MCF 10A (cell line): ENCODE measurements at regions not wholly inside any gene's neighbourhood (a gene's known extent, or its start where the extent isn't known, plus 50 kb on each side); places are given as distances from the start of the nearest gene placed in this dataset.

ENCODE experiments used
- BruUV-seq: library from RNA; stranded (reverse); fragments of 400-500 nt; replicated peaks from 2 replicates; lab custom pipeline; 2021; lab: Mats Ljungman, UMichigan
- CTCF ChIA-PET: fragments of 300-600 bp; sonication (Branson Sonifier 250); formaldehyde crosslinking; extraction: SDS; loops from one replicate; lab custom pipeline; 2021; ENCODE audit warnings: antibody characterized with exemption, inconsistent platforms; lab: Yijun Ruan, JAX
- POLR2A ChIA-PET: fragments of 300-600, 350-650 bp; sonication (Branson Sonifier 250); formaldehyde crosslinking; extraction: SDS; loops from one replicate; lab custom pipeline; 2020; ENCODE audit warnings: antibody characterized with exemption, inconsistent platforms; lab: Yijun Ruan, JAX
- DNase-seq: peaks from one replicate; pipeline ENCODE4 v3.0.0-alpha.2; 2018; ENCODE audit not compliant: unreplicated experiment
- H3K27ac Mint-ChIP-seq: one replicate; pipeline ENCODE4 v1.8.0; 2022; ENCODE audit warnings: mild to moderate bottlenecking, low read depth, mixed read lengths; ENCODE audit not compliant: unreplicated experiment
- H3K27me3 Mint-ChIP-seq: one replicate; pipeline ENCODE4 v1.8.0; 2022; ENCODE audit warnings: mixed read lengths; ENCODE audit not compliant: insufficient read depth, unreplicated experiment
- H3K36me3 Mint-ChIP-seq: one replicate; pipeline ENCODE4 v1.8.0; 2022; ENCODE audit warnings: mild to moderate bottlenecking, moderate library complexity, mixed read lengths; ENCODE audit not compliant: insufficient read depth, unreplicated experiment
- H3K4me1 Mint-ChIP-seq: one replicate; pipeline ENCODE4 v1.8.0; 2022; ENCODE audit warnings: mixed read lengths; ENCODE audit not compliant: insufficient read depth, unreplicated experiment
- H3K4me3 Mint-ChIP-seq: one replicate; pipeline ENCODE4 v1.8.0; 2022; ENCODE audit warnings: mild to moderate bottlenecking, moderate library complexity, mixed read lengths; ENCODE audit not compliant: unreplicated experiment
- H3K9me3 Mint-ChIP-seq: one replicate; pipeline ENCODE4 v1.8.0; 2022; ENCODE audit warnings: mixed read lengths; ENCODE audit not compliant: unreplicated experiment
- CTCF ChIP-seq: fragments of 200-600 bp; IDR thresholded peaks from one replicate; pipeline ENCODE4 v1.8.0; 2022; ENCODE audit warnings: antibody characterized with exemption, mild to moderate bottlenecking; ENCODE audit not compliant: unreplicated experiment
- intact Hi-C: fragments of 100-400 bp; cut with micrococcal nuclease; formaldehyde crosslinking; loops from 2 replicates; pipeline ENCODE4 v1.14.1; 2022

- intact Hi-C loops, result no loop called here
- Mint-ChIP-seq H3K27ac (no peak overlapping the region), H3K4me3 (no peak overlapping the region), H3K9me3 (peaks cover 8% of the 10 kb centered on the region), H3K27me3 (no peaks in the 10 kb centered on the region), H3K36me3 (no peaks in the 10 kb centered on the region), H3K4me1 (no peaks in the 10 kb centered on the region)
- ChIA-PET POLR2A (no interaction called here), CTCF (no interaction called here)
- no peak for TF ChIP-seq CTCF
- DNase-seq, result no peak
- BruUV-seq, result no TSS peak
These were observed 1158.5 kb downstream of the CDH18 start for GRCh38 chr5:18829539-18829938.

- no peak for TF ChIP-seq CTCF
- no TSS peak for BruUV-seq
- Mint-ChIP-seq H3K9me3 (peaks cover 4% of the 10 kb centered on the region), H3K27ac (no peak overlapping the region), H3K36me3 (no peaks in the 10 kb centered on the region), H3K4me1 (peaks cover 4% of the 10 kb centered on the region), H3K4me3 (no peak overlapping the region), H3K27me3 (no peaks in the 10 kb centered on the region)
- intact Hi-C loops, result no loop called here
- CTCF ChIA-PET, result interaction anchor here (0.5 kb wide), 1 partner anchor 267 kb away, joined by 4 read pairs; no protein-coding TSS in a partner anchor
- POLR2A ChIA-PET, result no interaction called here
- no peak for DNase-seq
These were observed 1137.8 kb downstream of the CDH18 start for GRCh38 chr5:18850216-18850615.

- no TSS peak for BruUV-seq
- CTCF ChIA-PET, result interaction anchor here (1.0 kb wide), 1 partner anchor 13 kb away, joined by 3 read pairs; no protein-coding TSS in a partner anchor
- no peak for TF ChIP-seq CTCF
- no peak overlapping the region for H3K4me3 Mint-ChIP-seq
- no peaks in the 10 kb centered on the region for H3K27me3 Mint-ChIP-seq
- POLR2A ChIA-PET, result no interaction called here
- intact Hi-C loops, result no loop called here
- no peak for DNase-seq
- H3K36me3 Mint-ChIP-seq, result peaks cover 6% of the 10 kb centered on the region
- no peak overlapping the region for H3K27ac Mint-ChIP-seq
- H3K4me1 Mint-ChIP-seq, result no peaks in the 10 kb centered on the region
- no peaks in the 10 kb centered on the region for H3K9me3 Mint-ChIP-seq
These were observed 1115.0 kb downstream of the CDH18 start for GRCh38 chr5:18872978-18873377.

GRCh38 chr5:18876565-18876964 lies 1111.4 kb downstream of the CDH18 start:
- BruUV-seq, result no TSS peak
- no peak for TF ChIP-seq CTCF
- H3K27ac Mint-ChIP-seq, result no peak overlapping the region
- CTCF ChIA-PET, result no interaction called here
- POLR2A ChIA-PET, result no interaction called here
- H3K4me3 Mint-ChIP-seq, result no peak overlapping the region
- H3K36me3 Mint-ChIP-seq, result peaks cover 4% of the 10 kb centered on the region
- intact Hi-C loops, result no loop called here
- no peak for DNase-seq
- H3K27me3 Mint-ChIP-seq, result no peaks in the 10 kb centered on the region
- no peaks in the 10 kb centered on the region for H3K4me1 Mint-ChIP-seq
- no peaks in the 10 kb centered on the region for H3K9me3 Mint-ChIP-seq
